ENCODE measurements at regions not wholly inside any gene's neighbourhood (a gene's known extent, or its start where the extent isn't known, plus 50 kb on each side); places are given as distances from the start of the nearest gene placed in this dataset.
"Not testable (repeated sequence)": the region's sequence is repeated elsewhere in the genome, so short reads cannot be mapped to it uniquely, and the experiment has no call there.

- no peak overlapping the region for H3K4me3 ChIP-seq (ENCODE audit: low read length)
- no peak for DNase-seq (ENCODE audit: low read depth)
- TF ChIP-seq, protein P1, sequence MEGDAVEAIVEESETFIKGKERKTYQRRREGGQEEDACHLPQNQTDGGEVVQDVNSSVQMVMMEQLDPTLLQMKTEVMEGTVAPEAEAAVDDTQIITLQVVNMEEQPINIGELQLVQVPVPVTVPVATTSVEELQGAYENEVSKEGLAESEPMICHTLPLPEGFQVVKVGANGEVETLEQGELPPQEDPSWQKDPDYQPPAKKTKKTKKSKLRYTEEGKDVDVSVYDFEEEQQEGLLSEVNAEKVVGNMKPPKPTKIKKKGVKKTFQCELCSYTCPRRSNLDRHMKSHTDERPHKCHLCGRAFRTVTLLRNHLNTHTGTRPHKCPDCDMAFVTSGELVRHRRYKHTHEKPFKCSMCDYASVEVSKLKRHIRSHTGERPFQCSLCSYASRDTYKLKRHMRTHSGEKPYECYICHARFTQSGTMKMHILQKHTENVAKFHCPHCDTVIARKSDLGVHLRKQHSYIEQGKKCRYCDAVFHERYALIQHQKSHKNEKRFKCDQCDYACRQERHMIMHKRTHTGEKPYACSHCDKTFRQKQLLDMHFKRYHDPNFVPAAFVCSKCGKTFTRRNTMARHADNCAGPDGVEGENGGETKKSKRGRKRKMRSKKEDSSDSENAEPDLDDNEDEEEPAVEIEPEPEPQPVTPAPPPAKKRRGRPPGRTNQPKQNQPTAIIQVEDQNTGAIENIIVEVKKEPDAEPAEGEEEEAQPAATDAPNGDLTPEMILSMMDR (IDR thresholded peaks at IDR 0.05; ENCODE audit: insufficient read depth, low read depth, low read length, missing control alignments), result no peak
Measured at GRCh38 chr17:52930581-52930980, 772.1 kb upstream of the CA10 start.

DNA sequence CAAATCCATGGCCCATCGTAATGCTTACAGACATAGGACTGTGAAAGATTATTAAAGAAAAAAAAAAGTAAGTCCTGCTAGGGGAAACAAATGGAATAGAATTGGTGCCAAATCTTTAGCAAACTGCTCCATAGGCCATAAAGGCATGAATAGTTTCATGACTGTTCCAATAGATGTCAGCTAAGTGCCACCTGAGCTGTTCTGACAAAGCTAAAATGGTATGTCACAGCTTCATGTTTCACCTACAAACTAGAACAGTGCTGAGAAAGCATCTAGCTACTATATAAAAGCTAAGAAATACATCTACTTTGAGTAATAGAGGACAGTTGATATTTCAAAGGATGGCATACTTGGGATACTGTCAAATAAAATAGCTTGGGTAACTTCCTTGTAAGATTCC lies 771.6 kb upstream of the CA10 start:
- DNase-seq (ENCODE audit: low read depth), result no peak
- TF ChIP-seq, protein P1 (IDR thresholded peaks at IDR 0.05; ENCODE audit: insufficient read depth, low read depth, low read length, missing control alignments), result no peak

GRCh38 chr17:52923658-52924057 lies 765.1 kb upstream of the CA10 start:
- H3K4me3 ChIP-seq (ENCODE audit: low read length), result no peak overlapping the region
- DNase-seq (ENCODE audit: low read depth), result no peak
- TF ChIP-seq, protein P1 (IDR thresholded peaks at IDR 0.05; ENCODE audit: insufficient read depth, low read depth, low read length, missing control alignments), result no peak

More for the DNA sequence above, 771.6 kb upstream of the CA10 start:
- H3K4me3 ChIP-seq (ENCODE audit: low read length), result no peak overlapping the region

DNA sequence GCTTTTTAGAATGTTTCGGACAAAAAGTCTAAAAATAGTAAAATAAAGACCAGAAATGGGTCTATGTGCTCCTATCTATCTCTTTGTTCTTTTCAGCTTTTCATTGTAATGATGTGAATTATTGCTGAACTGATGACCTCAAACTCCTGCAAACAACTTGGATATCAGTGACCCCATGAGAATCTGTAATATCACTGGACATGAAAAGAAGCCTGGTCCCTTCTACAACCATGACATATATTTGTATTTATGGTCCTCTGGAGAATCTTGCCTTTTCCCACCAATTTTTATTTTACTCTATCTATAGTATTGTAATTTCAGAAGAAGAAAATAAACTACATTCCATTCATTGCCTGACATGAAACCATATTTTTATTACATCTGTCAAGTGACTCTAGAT lies 740.7 kb upstream of the CA10 start:
- no peak overlapping the region for H3K4me3 ChIP-seq (ENCODE audit: low read length)
- DNase-seq (ENCODE audit: low read depth), result no peak
- TF ChIP-seq, protein P1 (IDR thresholded peaks at IDR 0.05; ENCODE audit: insufficient read depth, low read depth, low read length, missing control alignments), result no peak

- TF ChIP-seq, protein P1 (IDR thresholded peaks at IDR 0.05; ENCODE audit: insufficient read depth, low read depth, low read length, missing control alignments), result no peak
- DNase-seq (ENCODE audit: low read depth), result no peak
- H3K4me3 ChIP-seq (ENCODE audit: low read length), result no peak overlapping the region
Measured at GRCh38 chr17:52895272-52895671, 736.8 kb upstream of the CA10 start.

GRCh38 chr17:52892334-52892733 lies 733.8 kb upstream of the CA10 start:
- DNase-seq (ENCODE audit: low read depth), result no peak
- TF ChIP-seq, protein P1 (IDR thresholded peaks at IDR 0.05; ENCODE audit: insufficient read depth, low read depth, low read length, missing control alignments), result no peak
- H3K4me3 ChIP-seq (ENCODE audit: low read length), result no peak overlapping the region

DNA sequence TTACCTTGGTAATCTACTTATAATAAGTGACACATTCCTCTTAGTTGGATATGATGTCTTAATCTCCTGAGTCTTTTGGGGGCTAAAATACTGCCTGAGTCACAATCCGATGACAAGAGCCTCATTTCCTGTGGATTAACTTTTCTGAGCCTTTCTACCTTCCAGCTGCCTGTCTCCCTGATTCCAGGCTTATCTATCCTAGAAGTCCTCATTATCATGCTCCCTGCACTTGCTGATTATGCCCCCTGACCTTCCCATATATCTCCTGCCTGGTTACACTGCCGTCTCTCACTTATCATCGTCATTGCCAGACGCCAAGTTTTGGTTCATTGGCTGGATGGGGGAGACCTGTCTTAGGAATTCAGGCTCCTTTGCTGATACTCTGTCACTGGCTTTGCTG lies 727.4 kb upstream of the CA10 start:
- H3K4me3 ChIP-seq (ENCODE audit: low read length), result no peak overlapping the region
- TF ChIP-seq, protein P1 (IDR thresholded peaks at IDR 0.05; ENCODE audit: insufficient read depth, low read depth, low read length, missing control alignments), result no peak
- DNase-seq (ENCODE audit: low read depth), result no peak

DNA sequence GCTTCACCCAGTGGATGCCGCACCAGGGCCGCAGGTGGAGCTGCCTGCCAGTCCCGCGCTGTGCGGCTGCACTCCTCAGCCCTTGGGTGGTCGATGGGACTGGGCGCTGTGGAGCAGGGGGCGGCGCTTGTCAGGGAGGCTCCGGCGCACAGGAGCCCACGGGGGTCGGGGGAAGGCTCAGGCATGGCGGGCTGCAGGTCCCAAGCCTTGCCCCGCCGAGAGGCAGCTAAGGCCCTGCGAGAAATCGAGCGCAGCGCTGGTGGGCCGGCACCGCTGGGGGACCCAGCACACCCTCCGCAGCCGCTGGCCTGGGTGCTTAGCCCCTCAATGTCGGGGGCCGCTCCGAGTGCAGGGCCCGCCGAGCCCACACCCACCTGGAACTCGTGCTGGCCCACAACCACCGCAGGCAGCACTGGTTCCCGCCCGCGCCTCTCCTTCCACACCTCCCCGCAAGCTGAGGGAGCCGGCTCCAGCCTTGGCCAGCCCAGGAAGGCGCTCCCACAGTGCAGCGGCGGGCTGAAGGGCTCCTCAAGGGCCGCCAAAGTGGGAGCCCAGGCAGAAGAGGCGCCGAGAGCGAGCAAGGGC lies 725.5 kb upstream of the CA10 start:
- not testable (repeated sequence) for DNase-seq (ENCODE audit: low read depth); H3K4me3 ChIP-seq (ENCODE audit: low read length)

GRCh38 chr17:52846767-52847166 lies 688.3 kb upstream of the CA10 start:
- H3K4me3 ChIP-seq (ENCODE audit: low read length); DNase-seq (ENCODE audit: low read depth): not testable (repeated sequence)

Measured in epithelial cell of esophagus (primary cell).